ENCODE measurements at regions not wholly inside any gene's neighbourhood (a gene's known extent, or its start where the extent isn't known, plus 50 kb on each side); places are given as distances from the start of the nearest gene placed in this dataset.

DNA sequence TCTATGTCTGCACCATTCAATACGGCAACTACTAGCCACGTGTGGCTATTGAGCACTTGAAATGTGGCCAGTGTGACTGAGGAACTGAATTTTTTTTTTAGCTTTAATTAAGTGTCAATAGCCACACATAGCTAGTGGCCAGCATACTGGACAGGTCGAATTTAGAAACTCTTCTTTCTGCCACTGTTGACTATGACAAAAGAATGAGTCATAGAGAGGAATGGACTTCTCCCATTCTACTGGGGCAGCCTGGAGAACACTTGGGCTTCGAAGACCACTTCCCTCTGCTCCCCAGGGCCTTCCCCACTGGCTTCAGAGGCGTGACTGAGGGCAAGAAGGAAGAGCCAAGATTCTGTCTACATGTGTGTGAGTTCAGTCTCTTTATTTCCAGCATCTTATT is 137.5 kb downstream of the SNX10 start:
- Histone ChIP-seq H3K27me3 (ENCODE audit: control insufficient read depth, insufficient read depth, low read length) (no peaks in the 10 kb centered on the region), H3K9ac (ENCODE audit: insufficient read depth, low read length) (no peak overlapping the region), H3K36me3 (ENCODE audit: control insufficient read depth, insufficient read depth, low read length) (no peaks in the 10 kb centered on the region), H2AFZ (ENCODE audit: low read length) (no peak overlapping the region), H3K79me2 (ENCODE audit: control insufficient read depth, insufficient read depth, low read length) (no peaks in the 10 kb centered on the region), H4K20me1 (ENCODE audit: control insufficient read depth, extremely low read depth, insufficient read depth, low read length) (no peaks in the 10 kb centered on the region), H3K4me1 (ENCODE audit: control insufficient read depth, extremely low read depth, insufficient read depth, low read length) (no peaks in the 10 kb centered on the region), H3K4me3 (replicated peaks in 1 of 4; ENCODE audit: control extremely low read depth in 1 of 4, insufficient read depth in 1 of 4, low read depth in 3 of 4, low read length in 4 of 4) (no peak overlapping the region), H3K4me2 (ENCODE audit: extremely low read depth, insufficient read depth, low read length) (no peak overlapping the region), H3K9me3 (ENCODE audit: control insufficient read depth, insufficient read depth, low read depth, low read length) (no peaks in the 10 kb centered on the region), H3K27ac (ENCODE audit: insufficient read depth, low read length) (no peak overlapping the region)
- TF ChIP-seq EZH2 (IDR thresholded peaks at IDR 0.05; ENCODE audit: low read length, missing control alignments), result no peak
- TF ChIP-seq, protein P1, sequence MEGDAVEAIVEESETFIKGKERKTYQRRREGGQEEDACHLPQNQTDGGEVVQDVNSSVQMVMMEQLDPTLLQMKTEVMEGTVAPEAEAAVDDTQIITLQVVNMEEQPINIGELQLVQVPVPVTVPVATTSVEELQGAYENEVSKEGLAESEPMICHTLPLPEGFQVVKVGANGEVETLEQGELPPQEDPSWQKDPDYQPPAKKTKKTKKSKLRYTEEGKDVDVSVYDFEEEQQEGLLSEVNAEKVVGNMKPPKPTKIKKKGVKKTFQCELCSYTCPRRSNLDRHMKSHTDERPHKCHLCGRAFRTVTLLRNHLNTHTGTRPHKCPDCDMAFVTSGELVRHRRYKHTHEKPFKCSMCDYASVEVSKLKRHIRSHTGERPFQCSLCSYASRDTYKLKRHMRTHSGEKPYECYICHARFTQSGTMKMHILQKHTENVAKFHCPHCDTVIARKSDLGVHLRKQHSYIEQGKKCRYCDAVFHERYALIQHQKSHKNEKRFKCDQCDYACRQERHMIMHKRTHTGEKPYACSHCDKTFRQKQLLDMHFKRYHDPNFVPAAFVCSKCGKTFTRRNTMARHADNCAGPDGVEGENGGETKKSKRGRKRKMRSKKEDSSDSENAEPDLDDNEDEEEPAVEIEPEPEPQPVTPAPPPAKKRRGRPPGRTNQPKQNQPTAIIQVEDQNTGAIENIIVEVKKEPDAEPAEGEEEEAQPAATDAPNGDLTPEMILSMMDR (conservative IDR thresholded peaks at IDR 0.05 in 1 of 2, IDR thresholded peaks at IDR 0.05 in 1 of 2; ENCODE audit: low read depth in 1 of 2, low read length in 2 of 2), result no peak
- no peak for DNase-seq (ENCODE audit: low read depth in 2 of 2)

DNA sequence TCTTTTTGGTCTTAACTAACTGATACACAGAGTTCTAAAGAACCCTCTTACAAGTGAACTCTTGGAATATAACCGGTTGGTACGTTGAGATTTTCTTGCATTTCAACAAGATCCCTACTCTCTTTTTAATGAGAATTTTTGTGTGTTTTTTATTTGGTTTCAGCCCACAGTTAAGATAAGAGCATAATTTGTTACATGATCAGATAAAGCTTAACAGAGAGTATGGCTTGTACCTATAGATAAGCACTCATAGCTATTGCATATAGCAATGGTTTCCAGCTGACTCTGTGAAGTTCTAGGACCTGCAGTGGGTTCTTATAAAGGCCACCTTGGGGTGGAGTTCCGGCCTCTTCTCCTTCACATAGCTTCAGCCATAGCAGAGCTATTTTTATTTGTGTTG is 143.3 kb downstream of the SNX10 start:
- Histone ChIP-seq H3K79me2 (ENCODE audit: control insufficient read depth, insufficient read depth, low read length) (no peaks in the 10 kb centered on the region), H4K20me1 (ENCODE audit: control insufficient read depth, extremely low read depth, insufficient read depth, low read length) (peaks cover 1% of the 10 kb centered on the region), H3K4me1 (ENCODE audit: control insufficient read depth, extremely low read depth, insufficient read depth, low read length) (no peaks in the 10 kb centered on the region), H3K4me3 (replicated peaks in 1 of 4; ENCODE audit: control extremely low read depth in 1 of 4, insufficient read depth in 1 of 4, low read depth in 3 of 4, low read length in 4 of 4) (no peak overlapping the region), H2AFZ (ENCODE audit: low read length) (no peak overlapping the region), H3K9me3 (ENCODE audit: control insufficient read depth, insufficient read depth, low read depth, low read length) (no peaks in the 10 kb centered on the region), H3K4me2 (ENCODE audit: extremely low read depth, insufficient read depth, low read length) (no peak overlapping the region), H3K9ac (ENCODE audit: insufficient read depth, low read length) (no peak overlapping the region), H3K36me3 (ENCODE audit: control insufficient read depth, insufficient read depth, low read length) (no peaks in the 10 kb centered on the region), H3K27me3 (ENCODE audit: control insufficient read depth, insufficient read depth, low read length) (no peaks in the 10 kb centered on the region), H3K27ac (ENCODE audit: insufficient read depth, low read length) (no peak overlapping the region)
- TF ChIP-seq, protein P1 (conservative IDR thresholded peaks at IDR 0.05 in 1 of 2, IDR thresholded peaks at IDR 0.05 in 1 of 2; ENCODE audit: low read depth in 1 of 2, low read length in 2 of 2), result no peak
- DNase-seq (ENCODE audit: low read depth in 2 of 2), result no peak

DNA sequence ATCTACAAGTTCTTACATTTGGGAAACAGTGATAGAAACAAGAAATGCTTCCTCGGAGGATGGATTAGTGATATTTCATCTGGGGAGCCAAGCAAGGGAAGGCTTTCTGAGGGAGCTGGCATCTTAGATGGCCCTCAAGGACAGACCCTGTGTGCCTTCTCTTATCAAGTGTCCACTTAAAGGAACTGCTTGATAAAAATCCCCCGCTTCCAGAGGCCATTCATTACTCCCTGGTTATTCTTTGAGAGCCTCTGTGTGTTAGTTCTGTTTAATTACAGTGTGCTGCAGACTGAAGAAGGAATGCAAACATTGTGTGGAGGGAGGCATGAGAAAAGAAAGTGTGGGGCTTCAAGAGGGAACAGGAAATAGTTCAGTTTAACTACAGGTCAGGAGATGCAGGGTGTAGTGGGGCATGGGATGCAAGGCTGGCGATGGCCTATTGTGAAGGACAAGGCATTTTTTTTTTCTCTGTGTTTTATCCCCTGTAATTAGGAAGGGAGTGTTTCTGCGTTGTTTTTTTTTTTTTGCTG is 145.4 kb downstream of the SNX10 start:
- Histone ChIP-seq H3K27me3 (ENCODE audit: control insufficient read depth, insufficient read depth, low read length) (no peaks in the 10 kb centered on the region), H3K4me1 (ENCODE audit: control insufficient read depth, extremely low read depth, insufficient read depth, low read length) (no peaks in the 10 kb centered on the region), H3K4me2 (ENCODE audit: extremely low read depth, insufficient read depth, low read length) (no peak overlapping the region), H3K36me3 (ENCODE audit: control insufficient read depth, insufficient read depth, low read length) (no peaks in the 10 kb centered on the region), H3K79me2 (ENCODE audit: control insufficient read depth, insufficient read depth, low read length) (no peaks in the 10 kb centered on the region), H3K9me3 (ENCODE audit: control insufficient read depth, insufficient read depth, low read depth, low read length) (no peaks in the 10 kb centered on the region), H3K27ac (ENCODE audit: insufficient read depth, low read length) (no peak overlapping the region), H3K4me3 (replicated peaks in 1 of 4; ENCODE audit: control extremely low read depth in 1 of 4, insufficient read depth in 1 of 4, low read depth in 3 of 4, low read length in 4 of 4) (no peak overlapping the region), H2AFZ (ENCODE audit: low read length) (no peak overlapping the region), H4K20me1 (ENCODE audit: control insufficient read depth, extremely low read depth, insufficient read depth, low read length) (peaks cover 1% of the 10 kb centered on the region), H3K9ac (ENCODE audit: insufficient read depth, low read length) (no peak overlapping the region)
- TF ChIP-seq EZH2 (IDR thresholded peaks at IDR 0.05; ENCODE audit: low read length, missing control alignments), result no peak
- TF ChIP-seq, protein P1 (conservative IDR thresholded peaks at IDR 0.05 in 1 of 2, IDR thresholded peaks at IDR 0.05 in 1 of 2; ENCODE audit: low read depth in 1 of 2, low read length in 2 of 2), result no peak
- no peak for DNase-seq (ENCODE audit: low read depth in 2 of 2)
